COLO668 (cell line): ENCODE measurements at regions not wholly inside any gene's neighbourhood (a gene's known extent, or its start where the extent isn't known, plus 50 kb on each side); places are given as distances from the start of the nearest gene placed in this dataset.

Source experiments
- DNase-seq: peaks from one replicate; lab custom pipeline; 2025; ENCODE audit not compliant: unreplicated experiment; lab: John Stamatoyannopoulos, UW

DNA sequence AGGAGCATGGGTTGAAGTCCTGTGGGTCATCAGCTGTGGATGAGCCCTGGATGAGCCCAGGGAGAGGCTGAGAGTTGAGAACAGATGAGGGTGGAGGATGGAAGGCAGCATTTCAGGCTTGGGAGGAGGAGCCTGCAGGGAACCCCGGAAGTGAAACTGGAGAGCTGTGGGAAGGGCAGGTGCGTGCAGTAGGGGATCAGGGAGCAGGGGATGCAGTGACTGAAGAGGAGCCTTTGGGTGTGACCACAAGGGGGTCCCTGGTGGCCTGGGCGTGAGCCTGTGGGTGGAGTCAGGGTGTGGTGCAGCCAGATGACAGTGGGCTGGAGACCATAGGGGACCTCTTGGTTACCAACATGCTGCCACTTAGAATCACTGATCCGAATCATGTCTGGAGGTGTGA is 115.5 kb downstream of the PAPOLA start:
- peak; percentile 24 for DNase-seq

DNA sequence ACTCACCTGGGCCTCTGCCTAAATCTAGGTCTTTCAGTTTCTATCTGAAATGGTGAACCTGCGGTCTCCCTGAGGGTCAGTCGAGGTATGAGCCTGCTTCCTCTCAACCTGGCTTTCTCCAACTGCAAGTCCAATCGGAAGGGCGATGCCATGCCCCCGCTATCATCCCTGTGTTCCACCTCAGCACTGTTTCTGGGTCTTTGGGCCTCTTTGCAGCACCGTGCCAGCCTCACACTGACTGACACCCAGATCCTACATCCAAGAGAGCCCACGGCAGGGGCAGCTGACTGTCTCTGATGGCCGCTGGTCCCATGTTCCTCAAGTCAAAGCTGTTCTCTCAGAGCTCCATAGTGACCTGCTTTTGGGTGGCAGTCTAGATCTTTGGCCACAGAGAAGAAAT is 120.7 kb downstream of the PAPOLA start:
- DNase-seq, result no peak

DNA sequence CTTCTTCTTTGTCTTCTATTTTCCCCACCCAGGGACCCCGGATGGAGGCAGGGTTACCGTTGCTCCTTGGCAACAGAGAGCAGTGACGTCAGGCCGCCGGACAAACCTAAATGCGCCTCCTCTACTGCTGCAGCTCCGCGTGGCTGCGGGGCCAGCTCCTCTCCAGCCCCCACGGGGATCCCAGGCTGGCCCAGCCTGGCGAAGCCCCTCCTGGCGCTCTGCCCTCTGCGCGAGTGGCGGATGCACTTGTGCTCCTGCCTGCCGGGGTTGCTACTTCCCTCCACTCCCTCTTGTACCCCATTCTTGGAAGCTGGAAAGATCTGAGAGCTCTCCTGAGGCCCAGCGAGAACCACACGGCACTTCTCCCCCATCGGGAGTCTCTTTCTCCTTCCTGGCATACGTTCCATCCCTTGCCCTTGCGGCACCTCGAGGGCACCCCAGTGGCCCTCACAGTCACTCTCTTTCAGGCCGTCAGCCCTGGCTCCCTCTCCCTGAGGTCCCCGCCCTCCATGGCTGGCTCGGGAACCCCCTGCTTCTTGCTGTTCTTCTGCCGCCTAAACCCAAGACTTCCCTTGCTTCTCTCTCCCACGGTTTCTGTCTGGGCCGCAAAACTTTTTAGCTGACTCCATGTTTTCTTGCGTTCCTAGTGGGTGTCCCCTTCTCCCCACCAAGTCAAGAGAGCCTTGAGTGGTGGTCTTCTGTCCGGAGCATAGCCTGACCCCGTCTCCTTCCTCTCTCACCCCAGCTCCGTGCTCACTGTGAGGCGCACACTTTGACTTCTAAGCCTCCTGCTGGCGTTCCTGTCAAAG is 121.7 kb downstream of the PAPOLA start:
- DNase-seq, result no peak

DNA sequence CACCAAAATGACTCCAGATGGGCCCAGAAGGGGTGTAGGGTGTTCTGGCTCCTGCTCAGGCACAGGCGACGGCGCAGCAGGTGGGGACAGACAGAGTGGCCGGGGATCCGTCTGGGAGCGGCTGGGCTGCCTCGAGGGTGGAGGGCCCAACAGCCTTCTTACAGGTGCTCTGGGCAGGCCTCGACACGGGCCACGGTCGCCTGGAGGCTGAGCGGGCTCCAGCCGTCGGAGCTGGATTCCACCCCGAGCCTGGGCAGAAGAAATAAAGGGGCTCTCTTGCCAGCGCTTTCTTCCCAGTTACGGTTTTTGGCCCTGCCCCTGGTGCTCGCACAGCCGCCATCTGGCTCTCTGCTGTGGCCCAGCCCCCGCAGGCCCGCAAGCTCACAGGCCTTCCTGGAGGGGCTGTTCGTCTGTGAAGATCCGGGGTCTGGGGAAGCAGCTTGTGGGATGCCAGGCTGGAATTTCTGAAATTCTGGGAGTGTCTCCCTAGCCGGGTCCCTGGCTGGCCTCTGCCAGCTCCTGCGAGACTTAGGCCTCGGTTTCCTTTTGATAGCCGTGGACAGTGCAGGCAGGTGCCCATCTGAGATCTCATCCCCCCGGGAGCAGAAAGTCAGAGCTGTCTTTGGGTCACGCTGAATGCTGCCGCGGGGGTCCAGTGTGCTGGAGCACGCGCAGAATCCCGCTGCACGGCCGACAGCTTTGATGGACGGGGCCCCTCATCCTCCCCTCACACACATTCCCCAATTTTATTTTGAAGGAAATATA is 122.7 kb downstream of the PAPOLA start:
- no peak for DNase-seq

DNA sequence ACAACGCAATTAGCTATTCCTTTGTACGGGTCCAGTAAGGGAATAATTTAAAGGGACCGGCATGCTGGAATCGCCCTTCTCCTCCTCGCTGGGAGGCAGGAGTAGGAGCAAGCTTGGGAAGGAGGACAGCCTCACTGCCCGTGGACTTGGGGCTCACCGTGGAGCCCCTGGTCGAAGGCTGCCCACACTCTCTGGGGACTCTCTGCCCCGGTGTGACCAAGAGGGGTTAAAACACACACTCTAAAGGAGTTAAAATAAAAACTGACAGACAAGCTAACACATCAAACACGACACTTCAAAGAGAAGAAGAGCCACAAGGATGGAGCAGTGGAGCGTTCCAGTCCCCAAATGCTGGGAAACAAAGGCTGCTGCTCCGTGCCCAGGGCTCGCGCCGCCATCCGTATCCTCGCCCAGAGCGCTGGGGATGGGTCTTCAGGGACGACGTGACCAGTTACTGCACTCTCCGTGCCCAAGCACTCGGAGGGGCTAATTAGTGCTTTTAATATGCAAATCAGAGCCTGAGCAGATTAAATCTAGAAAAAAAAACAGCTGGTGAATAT is 123.3 kb downstream of the PAPOLA start:
- DNase-seq, result no peak

DNA sequence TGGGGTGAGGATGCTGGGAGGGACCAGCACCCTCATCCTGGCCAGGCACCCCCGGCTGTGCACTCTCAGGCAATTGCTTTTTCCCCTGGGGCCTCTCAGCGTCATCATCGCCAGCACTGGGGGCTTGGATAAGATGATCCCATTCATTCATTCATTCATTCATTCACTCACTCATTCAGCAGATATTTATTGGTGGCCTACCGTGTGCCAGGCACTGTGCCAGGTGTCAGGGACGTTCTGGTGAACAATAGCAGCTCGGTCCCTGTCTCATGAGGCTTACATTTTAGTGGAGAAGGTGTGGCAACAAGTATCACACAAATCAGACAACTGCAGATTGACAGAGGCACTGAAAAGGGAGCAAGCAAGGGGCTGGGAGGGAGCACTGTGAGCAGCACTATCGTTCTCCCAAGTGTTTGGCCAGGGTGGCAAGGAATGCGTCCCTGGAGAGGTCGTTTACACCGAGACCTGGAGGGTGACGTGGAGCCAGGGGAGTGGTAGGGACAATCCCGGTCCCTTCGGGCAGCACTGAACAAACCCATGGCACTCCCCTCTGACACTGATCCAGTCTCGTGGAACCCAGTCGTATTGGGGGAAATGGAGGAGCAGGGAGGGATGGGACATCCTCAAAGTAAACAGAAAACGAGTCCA is 124.1 kb downstream of the PAPOLA start:
- no peak for DNase-seq

DNA sequence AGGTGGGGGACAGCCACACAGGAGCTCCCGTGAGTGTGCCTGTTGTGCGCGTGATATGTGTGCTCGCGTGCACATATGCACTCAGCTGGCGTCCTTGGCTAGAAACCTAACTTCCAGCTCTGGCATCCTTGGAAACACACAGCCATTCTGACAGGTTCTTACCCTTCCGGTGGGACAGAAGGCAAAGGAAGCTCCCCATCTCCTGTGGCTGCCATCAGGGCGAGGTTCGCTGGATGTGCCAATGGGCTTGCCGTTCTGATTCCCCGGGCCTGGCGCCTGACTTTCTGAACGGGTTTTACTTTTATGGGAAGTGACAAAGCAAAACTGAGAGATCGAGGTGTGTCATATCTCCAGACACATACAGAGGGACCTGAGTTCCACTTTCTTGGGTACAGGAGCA is 124.7 kb downstream of the PAPOLA start:
- DNase-seq, result no peak

DNA sequence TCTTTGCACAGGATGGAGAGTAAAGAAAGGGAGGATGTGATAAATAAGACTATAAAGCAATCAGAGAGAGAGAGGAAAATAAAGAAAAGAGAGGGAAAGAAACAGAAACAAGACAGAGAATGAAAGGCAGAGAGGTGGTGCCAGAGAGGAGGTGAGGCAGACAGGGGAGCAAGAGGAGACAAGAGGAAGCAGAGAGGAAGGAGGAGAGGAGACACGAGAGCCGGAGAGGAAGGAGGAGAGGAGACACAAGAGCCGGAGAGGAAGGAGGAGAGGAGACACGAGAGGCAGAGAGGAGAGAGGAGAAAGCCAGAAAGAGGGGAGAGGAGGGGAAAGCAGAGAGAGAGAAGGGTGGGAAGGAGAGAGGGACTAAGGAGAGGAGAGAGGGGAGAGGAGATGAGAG is 125.2 kb downstream of the PAPOLA start:
- no peak for DNase-seq

DNA sequence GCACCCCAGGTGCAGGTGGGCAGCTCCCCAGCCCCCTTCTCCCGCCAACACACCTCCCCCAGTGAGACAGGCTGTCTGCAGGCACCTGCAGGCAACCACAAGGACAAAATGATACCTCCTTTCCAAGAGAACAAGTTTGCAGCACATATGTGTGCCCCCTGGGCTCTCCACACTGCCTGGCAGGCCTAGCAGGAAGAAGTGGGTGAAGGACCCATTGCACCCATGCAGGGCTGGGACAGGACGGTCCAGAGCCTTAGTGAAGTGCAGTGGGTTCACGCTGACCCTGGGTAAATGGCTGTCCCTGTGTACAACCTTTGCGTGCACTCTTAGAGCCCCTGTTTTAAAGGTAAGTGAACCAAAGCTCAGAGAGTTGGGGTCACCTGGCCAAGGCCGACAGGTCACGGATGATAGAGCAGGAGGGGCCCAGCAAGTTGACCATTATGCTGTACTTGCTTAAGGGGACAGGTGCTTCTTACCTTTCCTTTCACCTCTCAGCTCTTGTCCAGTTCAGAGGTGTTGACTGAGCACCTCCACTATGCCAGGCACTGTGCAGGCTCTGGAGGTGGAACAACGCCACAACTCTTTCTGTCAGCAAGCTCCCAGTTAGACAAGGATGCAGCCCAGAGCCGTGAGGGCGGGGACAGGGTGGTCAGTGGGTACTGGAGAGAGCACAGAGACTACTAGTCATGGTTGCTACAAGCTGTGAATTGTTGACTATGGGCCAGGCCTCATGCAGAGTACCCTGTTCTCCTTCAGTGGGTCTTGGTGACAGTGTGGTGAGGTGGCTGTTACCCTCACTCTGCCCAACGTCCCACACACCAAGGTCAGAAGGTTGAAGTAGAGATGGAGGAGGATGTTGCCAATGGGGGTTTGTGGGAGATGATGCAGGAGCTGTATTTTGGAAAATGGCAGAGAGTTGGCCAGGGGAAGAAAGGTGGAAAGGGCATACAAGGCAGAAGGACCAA is 125.9 kb downstream of the PAPOLA start:
- DNase-seq, result no peak

DNA sequence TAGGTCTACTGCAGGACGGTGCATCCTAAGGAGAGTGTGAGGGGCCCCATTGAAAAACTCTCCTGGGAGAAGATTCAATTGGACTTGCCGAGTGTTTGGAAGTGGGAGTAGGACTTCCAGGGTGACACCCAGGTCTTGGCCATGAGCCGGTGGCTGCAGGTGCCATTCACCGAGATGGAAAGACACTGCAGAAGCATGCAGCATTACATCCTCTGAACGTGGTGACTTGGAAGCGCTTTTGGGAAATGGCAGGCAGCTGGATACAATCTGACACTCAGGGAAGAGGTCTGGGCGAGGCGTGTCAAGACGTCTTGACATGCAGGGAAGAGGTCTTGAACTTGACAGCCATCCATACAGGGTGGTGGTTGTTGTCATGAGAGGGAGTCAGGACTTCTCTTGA is 126.9 kb downstream of the PAPOLA start:
- no peak for DNase-seq

DNA sequence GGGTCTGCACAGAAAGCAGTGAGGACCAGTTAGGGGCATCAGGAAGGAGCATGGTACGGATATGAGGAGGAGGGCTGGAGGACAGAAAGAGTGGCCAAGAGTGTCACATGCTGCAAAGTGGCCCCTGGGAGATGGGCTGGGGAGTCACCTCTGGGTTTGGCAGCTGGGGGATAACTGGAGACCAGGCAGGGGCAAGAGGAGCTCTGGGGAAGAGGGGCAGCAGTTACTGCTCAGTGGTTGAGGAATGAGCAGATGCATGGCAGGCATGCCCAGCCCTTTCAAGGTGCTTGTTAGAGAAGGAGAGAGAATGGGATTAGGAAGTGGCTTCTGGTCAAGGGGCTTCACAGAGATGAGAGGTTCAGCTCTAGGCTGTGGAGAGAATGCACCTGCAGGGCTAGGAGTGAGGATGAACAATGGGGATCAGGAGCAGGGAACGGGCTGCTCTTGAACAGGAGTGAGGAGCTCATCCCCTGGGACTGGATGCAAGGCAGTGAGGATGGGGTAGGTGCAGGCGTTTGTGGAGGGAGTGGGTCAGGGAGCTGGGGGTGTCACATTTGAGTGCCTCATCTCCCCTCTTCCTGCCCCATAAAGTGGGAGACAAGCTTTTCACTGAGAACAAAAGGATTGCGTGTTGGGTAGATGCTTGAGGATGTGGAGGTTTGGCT is 127.5 kb downstream of the PAPOLA start:
- no peak for DNase-seq

DNA sequence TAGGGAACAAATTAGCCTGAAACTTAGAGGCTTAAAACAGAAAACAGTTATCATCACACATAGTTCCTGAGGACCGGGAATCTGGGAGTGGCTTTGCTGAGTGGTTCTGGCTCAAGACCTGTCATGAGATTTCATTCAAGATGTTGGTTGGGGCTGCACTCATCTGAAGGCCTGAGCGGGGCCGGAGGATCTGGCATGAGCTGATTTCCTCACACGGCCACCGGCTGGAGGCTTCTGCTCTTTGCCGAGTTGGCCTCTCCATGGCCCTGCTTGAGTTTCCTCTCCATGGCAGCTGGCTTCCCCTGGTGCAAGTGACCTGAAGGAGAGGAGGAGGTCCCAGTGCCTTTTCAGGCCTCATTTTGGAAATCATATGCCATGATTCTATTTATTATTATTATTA is 128.1 kb downstream of the PAPOLA start:
- no peak for DNase-seq

DNA sequence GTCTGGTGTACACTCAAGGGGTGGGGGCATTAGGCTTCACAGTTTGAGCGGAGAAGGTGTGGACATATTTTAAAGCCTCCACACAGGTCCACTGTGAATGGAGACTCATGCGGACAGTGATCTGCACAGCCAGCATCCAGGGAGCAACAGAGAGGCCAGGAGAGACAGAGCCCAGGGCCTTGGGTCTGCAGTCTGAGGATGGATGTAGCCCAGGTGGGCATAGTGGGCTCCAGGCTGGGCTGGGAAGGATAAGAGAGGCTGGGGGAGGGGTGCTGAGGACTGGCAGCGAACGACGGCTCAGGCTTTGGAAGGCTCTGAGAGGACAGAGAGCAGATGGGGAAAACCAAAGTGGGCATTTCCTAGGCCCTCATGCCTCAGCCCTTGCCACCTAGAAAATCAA is 128.8 kb downstream of the PAPOLA start:
- DNase-seq, result no peak

DNA sequence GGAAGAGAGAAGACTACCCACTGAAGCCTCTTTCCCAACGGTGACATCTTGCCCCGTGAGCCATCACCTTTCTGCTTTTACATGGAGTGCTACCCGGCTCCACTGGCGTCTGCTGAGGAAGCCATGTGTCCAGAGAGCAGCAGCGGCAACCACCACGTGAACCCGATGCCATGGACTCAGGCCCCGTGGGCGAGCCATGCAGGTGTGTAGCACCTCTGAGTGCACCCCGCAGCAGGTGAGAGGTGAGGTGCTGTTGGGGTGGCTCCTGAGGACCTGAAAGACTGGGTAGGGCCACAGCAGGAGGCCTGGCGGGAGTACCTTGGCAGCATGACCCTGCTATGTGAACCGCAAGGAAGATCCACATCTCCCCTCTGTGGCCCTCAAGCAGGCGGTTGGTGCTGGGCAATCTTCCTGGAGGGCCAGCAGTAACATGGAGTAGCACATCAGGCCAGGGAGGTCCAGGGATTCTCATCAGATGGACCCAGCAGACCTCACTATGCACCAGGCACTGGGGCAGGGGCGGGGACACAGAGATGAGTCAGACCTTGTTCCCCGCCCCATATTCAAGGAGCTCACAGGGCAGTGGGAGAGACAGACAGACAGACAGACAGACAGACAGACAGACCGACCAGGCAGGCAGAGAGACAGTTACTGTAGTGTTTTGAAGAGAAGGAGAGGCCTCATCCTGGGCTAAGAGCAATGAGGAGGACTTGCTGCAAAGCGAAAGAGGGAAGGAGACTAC is 129.6 kb downstream of the PAPOLA start:
- no peak for DNase-seq

DNA sequence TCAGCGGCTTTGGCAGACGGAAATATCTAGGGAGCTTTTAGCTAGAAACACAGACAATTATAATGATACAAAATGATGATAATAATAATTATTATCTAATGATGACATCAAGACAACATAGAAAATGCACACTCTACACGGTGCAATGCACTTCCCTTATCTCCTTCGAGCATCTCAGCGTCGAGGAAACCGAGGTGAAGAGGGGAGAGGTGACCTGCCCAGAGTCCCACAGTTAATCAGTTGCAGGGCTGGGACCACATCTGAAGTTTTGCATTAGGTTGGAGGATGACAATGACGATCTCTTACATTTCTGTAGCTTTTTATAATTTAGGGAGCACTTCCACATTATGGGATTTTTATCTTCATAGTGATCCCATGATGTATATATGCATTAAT is 130.2 kb downstream of the PAPOLA start:
- no peak for DNase-seq

DNA sequence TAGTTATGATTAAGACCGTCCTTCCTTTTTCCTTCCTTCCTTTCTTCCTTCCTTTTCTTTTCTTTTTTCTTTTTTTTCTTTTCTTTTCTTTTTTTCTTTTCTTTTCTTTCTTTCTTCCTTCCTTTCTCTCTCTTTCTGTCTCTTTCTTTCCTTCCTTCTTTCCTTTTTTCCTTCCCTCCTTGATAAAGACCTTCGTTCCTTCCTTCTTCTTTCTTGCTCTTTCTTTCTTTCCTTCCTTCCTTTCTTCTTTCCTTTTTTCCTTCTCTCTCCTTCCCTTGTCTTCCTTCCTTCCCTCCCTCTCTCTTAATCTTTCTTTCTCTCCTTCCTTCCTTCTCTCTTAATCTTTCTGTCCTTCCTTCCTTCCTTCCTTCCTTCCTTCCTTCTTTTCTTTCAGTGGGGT is 130.9 kb downstream of the PAPOLA start:
- no peak for DNase-seq

DNA sequence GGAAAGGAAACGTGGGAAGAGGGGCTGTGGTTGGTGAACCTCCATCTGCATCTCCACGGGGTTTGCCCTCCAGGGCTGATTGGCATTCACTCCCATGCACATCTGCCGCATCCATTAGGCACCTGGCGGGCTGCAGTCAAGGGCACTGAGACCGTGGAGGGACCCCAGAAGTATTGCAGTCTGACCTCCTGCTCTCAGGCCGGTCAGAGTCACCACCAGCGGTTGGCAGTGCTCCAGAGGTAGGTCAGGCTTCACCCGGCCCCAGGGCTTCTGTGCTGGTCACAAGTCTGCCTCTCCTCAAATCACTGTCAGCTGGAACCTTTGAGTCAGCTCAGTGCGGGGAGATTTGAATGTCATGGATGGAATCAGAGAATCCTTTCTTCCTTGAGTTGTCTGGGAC is 132.3 kb downstream of the PAPOLA start:
- no peak for DNase-seq

DNA sequence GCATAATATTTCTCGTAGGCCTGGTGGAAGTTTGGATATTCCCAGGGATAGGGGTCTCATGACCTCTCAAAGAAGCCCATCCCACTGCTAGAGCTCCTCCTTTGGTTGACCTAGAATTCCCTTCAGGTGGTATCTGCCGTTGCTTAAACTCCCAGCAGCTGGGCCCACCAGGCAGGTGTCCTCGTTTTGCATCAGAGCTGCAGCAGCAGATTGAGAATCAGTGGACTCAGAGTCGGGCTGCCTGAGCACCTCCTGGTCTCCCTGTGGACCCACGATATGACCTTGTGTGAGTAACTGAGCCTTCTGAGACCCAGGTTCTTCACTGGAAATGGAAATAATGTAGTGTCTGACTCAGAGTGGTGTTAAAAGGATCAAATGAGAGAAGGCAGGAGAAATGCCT is 132.7 kb downstream of the PAPOLA start:
- no peak for DNase-seq

DNA sequence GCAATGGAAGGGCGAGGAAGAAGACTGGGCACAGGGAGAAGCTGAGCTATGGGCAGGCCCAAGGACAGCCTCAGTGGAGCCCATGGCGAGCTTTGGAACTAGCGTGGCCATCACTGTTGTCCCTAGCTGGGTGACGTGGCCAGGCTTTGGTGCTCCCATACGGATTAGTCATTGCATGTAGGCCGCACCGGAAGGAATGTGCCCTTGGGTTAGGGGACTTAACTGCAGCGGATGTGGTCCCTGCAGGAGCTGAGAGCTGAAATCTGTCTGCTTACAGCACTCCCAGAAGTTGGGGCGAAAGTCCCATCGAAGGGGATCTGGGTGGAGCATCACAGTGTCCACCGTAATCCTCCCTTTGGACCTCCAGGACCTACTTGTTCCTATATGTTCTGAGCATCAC is 133.7 kb downstream of the PAPOLA start:
- DNase-seq, result no peak
